GM18517 (cell line): ENCODE measurements at regions not wholly inside any gene's neighbourhood (a gene's known extent, or its start where the extent isn't known, plus 50 kb on each side); places are given as distances from the start of the nearest gene placed in this dataset.
A peak's percentile ranks its signal among the peaks of the same experiment; 100 is the strongest.

Experiments
- ATAC-seq: cut with Tn5 transposase; IDR thresholded peaks from one replicate; pipeline ENCODE4 v1.9.1; 2021; ENCODE audit warnings: mild to moderate bottlenecking, moderate library complexity; ENCODE audit not compliant: unreplicated experiment

DNA sequence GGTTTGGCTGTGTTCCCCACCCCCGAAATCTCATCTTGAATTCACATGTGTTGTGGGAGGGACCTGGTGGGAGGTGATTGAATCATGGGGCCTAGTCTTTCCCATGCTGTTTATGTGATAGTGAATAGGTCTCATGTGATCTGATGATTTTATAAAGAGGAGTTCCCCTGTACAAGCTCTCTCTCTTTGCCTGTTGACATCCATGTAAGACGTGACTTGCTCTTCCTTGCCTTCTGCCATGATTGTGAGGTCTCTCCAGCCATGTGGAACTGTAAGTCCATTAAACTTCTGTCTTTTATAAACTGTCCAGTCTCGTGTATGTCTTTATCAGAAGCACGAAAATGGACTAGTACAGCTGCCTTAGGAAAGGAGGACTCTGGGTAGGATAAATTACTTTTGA, 976.7 kb downstream of the MCTP2 start:
- ATAC-seq, result no peak

DNA sequence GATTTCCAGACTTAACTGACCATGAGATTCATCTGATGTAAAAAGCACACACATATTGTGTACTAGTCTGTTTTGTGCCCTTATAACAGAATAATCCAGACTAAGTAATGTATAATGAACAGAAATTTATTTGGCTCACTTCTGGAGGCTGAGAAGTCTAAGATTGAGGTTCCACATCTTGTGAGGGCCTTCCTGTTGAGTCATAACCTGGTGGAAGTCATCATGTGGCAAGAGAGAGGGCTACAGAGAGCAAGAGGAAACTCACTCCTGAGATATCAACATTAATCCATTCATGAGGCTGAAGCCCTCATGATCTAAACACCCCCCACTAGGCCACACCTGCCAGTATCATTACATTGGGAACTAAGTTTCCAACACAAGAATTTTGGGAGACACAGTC, 977.6 kb downstream of the MCTP2 start:
- no peak for ATAC-seq

DNA sequence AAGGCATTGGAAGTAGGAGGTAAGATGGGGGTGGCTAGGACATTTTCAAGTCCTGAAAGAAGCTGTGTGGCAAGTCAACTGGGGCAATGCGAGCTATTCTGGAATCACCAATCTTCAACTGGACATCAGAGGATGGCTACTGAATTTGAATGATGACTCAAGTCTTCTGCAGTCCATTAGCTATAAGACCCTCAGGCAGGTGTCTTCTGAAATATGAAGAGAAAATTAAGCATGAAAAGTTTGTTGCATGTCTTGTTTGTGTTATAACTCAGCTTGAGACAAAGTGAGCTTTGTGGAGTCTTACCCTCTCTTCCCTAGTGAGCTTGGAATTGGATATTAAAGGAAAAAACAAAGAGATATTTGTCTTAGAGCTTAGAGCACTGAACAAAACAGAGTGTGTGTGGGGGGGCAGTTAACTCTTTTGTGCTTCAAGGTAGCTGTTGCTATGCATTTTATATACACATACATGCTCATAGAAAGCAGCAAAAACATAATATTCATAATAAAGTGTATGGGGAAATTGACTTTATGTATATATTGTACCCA, 979.1 kb downstream of the MCTP2 start:
- ATAC-seq, result no peak

DNA sequence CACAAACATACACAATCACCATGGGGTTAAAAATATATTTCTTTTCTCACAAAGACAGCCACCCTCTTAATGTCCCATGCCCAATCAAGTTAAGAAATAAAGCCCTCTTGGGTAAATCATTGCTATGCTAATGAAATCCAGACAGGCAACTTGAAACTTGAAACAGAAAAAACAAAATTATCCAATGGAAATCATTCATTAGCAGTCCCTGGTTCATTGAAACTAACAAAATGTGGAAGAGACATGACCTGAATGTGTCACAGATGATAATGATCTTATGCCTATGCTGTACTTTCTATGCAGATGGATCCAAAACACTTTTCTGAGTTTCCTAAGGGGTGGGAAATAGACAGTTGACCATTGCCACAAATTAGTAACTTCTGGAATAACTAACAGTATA, 983.7 kb downstream of the MCTP2 start:
- no peak for ATAC-seq

DNA sequence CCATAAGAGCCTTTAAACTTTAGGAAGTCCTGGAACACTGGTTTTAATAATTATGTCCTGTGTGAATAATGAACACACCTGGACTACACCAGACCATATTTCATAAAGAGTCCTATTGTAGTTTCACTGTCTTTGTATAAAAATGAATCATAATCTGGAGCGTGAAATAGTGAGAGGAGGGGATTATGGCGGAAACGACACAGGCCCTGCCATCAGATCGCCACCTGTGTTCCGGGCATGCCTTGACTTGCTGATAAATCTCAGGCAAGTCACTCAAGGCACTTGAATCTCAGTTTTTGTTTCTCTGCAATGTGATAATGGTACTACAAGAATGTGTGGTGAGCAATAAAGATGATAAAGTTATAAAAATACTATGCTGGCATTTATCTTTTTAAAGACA, 995.5 kb downstream of the MCTP2 start:
- no peak for ATAC-seq

DNA sequence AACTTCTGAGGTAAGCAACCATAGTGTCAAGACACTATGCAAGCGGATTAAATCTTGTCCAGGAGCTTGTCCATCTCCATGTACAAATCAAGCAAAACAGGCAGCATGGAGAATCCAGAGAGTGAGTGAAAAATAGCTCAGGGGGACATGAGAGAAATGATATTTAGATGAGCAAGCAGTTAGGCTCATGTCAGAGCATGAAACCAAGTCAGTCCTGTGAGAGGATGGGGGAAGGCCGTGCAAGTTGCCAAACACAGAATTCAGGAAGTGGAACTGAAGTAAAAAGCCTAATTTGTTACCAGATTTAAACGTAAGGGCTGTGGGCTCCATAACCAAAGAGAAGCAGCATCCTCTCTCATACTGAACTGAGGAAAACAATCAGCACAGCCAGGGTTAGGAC, 995.9 kb downstream of the MCTP2 start:
- ATAC-seq, result no peak

DNA sequence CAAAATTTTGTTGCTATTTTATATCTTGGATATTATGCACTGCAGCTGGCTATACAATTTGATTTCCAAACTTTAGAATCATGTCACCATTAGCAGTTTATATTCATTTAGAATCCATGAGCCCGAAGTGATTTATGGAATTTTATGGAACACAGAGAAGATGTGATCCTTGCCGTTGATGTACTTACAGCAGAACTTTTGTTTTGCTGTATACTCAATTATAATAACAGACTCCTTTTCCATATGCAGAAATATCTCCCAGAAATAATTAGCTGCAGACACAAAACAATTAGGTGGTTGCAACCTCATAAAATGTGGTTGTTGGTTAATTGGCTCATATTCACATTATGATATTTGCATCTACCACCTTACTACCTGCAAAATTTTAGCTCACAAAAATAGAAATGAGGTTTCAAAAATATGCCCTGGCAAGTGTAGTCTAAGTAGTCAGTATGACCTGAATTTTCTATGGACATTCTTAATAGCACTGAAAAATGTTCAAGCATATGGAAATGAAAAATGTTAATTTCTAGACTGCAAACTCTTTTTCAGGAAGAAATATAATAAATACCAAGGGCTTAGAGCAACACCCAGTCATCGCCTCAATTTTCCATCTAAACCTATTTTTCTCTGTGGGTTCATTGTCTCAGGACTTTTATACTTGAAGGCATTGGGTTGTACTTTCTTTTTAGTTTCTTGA, 997.6 kb downstream of the MCTP2 start:
- ATAC-seq, result no peak

DNA sequence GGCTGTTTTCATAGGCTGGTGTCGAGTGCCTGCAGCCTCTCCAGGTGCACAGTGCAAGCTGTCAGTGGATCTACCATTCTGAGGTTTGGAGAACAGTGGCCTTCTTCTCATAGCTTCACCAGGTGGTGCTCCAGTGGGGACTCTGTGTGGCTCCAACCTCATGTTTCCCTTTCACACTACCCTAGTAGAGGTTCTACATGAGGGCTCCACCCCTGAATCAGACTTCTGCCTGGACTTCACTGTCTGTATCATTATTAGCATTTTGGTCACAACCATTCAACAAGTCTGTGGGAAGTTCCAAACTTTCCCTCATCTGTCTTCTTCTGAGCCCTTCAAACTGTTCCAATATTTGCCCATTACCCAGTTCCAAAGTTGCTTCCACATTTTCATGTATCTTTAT, 1003.7 kb downstream of the MCTP2 start:
- no peak for ATAC-seq

DNA sequence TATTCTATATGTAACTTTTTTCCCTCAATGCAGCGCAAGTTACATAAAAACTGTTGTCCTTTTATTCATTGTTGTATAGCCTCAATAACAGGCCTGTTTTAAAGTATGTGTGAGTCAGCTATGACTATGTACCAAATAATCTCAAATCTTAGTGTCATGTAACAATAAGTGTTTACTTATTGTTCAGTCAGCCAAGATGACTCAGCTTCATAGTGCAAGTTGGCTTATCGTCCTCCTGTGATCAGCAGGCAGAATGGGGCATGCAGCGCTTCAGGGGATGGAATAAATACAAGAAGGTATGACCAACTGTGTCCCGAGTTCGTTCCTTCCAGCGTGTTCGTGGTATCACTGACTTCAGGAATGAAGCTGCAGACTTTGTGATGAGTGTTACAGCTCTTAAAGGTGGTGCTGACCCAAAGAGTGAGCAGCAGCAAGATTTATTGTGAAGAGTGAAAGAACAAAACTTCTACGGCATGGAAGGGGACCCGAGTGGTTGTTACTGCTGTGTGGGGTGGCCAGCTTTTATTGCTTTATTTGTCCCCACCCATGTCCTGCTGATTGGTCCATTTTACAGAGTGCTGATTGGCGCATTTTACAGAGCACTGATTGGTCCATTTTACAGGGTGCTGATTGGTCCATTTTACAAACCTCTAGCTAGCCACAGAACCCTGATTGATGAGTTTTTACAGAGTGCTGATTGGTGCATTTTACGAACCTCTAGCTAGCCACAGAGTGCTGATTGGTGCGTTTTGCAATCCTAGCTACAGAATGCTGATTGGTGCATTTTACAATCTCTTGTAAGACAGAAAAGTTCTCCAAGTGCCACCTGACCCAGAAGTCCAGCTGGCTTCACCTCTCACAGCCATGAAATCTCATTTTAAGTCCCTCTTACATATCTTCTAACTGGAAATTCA, 1016.0 kb downstream of the MCTP2 start:
- no peak for ATAC-seq

DNA sequence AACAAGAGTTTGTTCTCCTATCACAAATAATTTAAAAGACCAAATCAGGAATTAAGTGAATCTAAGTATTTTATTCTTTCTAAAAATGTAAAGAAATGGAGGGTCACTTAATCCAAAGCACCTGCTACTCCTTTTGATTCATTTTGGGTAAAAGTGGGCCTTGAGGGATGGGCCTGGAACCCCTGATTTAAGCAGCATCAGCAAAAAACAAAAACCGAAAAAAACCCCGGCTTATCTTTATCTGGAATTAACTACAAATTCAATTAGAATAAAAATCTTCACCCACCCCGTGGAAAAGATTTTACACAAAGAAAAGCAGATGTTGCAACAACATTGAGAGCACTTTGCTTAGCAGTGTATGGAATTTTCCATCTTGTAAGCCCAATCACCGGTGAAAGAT, 1018.2 kb downstream of the MCTP2 start:
- ATAC-seq, result no peak

DNA sequence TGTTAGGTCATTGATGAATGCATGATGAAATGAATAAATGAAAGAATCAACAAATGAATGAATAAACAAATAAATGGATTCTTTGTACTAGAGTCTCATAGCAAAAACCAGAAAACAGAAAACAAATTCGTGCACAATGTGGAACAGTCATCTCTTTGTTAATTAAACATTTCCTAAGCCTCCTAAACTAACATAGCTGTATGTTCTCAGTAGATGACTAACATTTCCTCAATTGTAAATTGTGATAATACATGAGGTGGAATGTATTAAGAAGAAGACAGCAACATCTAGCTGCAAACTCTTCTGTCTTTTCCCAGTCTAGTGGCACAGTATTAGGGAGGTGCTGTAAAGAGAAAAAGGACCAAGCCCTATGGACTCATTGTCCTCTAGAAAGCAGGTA, 1021.0 kb downstream of the MCTP2 start:
- no peak for ATAC-seq

DNA sequence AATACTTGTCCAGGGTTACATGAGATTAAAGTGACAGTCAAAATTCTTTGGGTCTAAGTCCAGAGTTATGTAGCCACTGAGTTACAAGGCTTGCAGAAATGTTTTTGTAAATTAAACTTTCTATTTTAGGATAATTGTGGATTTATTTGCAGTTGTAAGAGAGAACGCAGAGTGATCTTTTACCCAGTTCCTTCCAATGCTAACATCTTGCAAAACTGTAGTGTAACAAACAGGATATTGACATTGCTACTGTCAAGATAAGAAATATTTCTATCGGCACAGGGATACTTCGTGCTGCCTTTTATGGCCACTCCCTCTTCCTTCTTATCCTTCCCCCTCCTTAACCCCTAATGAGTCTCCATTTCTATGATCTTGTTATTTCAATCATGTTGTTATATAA, 1022.9 kb downstream of the MCTP2 start:
- no peak for ATAC-seq

DNA sequence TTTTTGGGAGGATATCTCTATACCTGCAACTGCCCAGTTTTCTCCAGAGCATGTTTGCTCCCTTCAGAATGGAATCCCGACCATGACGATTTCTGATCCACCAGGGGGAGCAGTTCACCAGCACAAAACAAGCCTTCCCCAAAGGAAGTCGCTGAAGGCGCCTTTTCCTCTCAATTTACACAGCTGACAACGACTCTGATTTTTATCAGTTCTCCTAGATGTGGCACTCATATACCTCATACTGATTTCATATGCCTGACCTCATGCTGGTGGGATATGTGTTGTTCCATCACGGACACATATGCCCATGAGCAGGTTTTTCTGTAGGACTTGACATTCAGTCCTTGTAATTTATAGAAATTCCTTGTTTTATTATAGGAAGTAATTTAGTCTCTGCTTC, 1028.2 kb downstream of the MCTP2 start:
- peak; percentile 61 for ATAC-seq

DNA sequence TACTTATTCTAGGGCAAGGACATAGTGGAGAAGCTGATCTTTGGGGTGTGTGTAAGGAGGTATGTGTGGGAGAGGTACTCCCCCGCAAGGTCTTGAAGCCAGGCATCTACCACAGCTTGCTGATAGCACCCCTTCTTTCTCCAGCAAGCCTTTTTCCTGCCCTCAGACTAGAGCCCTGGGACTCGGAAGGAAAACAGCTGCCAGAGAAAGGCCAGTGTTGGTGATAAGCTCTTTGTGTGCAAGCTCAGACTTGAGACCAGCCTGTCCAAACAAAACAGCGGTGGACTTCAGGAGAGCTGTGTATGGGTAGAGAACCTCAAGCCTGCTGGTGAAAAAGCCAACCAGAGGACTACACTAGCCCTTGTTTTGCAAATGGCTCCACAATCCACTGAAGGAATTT, 1028.6 kb downstream of the MCTP2 start:
- no peak for ATAC-seq

DNA sequence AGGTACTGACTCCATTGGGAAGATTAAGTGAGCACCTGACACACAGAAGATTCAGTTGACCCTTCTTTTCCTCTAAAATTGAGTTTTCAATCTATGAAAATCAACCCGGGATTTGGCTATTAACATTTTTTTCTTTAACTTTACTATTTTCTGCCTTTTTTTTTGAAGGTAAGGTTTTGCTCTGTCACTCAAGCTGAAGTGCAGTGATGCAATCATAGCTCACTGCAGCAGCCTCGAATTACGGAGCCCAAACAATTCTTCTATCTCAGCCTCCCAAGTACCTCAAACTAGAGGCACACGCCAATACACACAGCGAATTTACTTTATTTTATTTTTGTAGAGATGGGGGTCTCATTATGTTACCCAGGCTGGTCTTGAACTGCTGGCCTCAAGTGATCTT, 1029.5 kb downstream of the MCTP2 start:
- no peak for ATAC-seq

DNA sequence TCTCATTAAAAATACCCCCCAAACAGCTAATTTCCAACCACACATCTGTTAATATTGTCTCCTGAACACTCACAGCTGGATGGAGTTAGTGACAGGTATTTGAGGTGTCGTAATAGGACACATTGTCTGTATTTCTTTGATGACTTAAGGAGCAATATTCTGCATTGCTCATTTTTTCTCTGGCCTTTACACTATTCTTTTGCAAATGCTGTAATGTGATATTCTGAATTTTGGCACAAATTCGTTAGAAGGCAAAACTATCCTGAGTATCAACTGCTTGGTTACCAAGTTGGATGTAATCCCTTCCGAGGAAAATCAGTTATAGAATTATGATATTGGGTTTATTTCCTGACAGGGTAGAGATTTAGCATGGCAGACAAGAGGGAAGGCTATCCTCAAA, 1030.2 kb downstream of the MCTP2 start:
- ATAC-seq, result no peak

DNA sequence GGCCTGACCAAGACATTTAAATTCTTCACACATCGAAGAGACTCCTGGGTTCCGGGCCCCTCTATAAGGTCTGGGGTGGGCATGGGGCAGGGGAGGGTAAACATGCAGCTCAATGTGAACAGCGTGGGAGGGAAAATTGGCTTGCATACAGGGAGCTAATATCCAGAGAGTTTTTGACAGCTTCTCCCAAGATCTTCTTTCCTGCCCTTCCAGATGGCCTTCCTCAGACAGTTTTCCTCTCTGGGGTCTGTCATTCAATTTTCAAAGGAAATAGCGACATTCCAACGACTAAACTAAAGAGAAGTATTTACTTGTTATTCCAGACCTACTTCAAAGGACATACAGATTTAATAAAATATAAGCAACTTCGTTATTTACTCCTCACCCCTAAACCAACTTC, 1030.6 kb downstream of the MCTP2 start:
- ATAC-seq, result no peak

DNA sequence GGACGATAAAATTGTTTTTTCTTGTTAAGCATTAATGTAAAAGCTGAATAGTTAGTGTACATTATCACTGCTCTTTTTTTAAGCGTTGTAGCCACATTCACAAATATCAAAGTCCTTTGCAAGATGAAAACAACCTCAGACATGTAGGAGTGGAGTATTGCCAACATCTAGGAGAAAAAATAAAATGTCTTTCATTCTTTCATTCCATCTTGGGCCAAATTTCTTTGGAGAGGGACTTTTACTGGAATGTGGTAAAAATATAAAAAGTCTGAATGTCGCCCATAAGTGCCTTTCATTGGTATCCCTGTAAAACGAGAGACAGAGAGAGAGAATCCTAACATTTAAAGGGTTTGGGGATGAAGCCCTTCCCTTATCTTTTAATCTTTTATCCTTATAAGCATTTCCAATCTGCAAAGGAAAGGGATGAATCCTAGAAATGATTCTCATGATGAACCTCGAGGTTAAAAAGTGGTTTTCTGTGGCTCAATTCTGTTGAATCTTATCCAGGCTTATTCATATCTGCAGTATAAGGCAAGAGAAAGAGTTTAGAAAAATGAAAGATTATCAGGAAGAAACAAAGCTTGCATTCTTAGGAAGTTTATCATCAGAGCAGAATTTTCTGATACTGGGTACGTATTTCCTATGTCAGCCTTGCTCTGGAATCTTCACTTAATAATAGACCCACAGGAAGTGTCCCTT, 1031.7 kb downstream of the MCTP2 start:
- no peak for ATAC-seq

DNA sequence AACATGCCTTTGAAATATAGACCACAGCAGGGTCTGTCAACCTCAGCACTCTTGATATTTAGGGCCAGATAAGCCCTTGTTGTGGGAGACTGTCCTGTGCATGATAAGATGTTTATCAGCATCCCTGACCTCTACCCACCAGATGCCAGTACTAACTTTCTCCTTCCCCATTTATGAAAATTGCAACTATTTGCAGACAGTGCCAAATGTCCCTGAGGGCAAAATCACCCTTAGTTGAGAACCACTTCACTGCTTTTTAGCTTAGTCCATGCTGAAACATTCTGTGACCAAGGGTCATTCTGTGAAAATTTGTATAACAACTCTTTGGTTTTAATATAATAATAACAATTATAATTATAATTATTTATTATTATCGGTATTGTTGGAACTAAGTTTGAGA, 1032.4 kb downstream of the MCTP2 start:
- no peak for ATAC-seq

DNA sequence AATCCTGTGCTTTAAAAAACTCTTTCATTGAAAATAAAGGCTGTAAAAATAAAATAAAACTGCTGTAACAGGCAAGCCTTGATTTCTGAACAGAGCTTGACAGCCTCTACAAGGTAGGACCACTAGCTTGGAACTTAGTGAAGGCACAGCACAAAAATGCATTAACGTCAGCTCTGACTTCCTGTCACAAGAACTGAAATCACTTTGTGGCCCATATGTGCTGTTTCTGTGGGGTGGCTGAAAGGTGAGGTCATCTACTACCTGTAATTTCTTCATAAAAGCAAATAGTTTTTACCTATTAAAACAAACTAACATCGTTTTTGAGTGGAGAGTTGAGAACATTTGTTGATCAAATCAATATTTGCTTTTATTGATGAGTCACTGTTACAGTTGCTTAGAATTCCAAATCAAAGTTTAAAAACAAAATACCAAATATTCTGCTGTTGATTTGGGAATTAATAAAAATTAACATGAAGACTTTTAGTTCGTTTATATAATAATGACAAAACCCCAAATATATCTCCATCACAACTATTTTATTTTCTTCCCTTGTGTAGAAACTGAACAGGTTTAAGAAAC, 1034.1 kb downstream of the MCTP2 start:
- ATAC-seq, result no peak

DNA sequence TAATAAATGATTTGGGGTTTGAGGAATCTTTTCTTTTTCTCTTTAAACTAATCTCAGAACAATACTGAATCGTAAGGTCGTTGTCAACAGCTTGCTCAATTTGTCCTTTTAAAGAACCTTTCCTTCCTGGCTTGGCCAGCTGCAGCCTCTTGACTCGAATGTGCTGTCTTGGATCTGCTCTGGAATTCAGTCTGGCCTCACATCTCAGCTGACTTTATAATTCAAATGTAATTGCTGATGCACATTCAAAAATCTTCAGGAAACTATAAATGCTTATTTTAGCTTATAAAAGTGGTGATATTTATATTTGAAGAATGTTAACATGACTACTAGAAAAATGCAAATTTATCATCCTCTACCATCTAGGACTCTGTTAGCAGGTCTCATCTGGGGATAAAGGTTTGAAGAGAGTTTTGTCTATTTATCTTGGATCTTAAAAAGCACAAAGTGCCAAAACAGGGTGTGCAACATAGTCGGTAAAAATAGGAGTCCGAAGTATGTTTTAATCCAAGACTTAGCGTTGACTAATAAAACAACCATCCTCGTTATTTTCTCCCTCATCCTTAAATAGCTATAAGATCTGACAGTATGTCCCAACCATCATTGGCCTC, 1035.2 kb downstream of the MCTP2 start:
- no peak for ATAC-seq
